Body of pancreas (tissue), 4 donors: ENCODE measurements at regions not wholly inside any gene's neighbourhood (a gene's known extent, or its start where the extent isn't known, plus 50 kb on each side); places are given as distances from the start of the nearest gene placed in this dataset.

ENCODE experiments used
- ATAC-seq: fragments of 150-250 bp; one replicate; pipeline ENCODE4 v1.9.1; 2016
- DNase-seq, 4 donors: peaks; one replicate each; pipeline ENCODE4 v3.0.0-alpha.2; 2019
- H3K27ac ChIP-seq, 4 donors: fragments of 200-600 bp; sonication (generic); 1 replicate in 3 of 4; 2 replicates in 1 of 4; pipeline versions ENCODE4 v1.5.1 to v1.6.1; 2016 to 2019; ENCODE audit warnings: mild to moderate bottlenecking in 1 of 4, mixed read lengths in 1 of 4, moderate library complexity in 1 of 4
- H3K27me3 ChIP-seq, 2 donors: fragments of 200-600 bp; sonication (generic); one replicate each; pipeline ENCODE4 v1.6.0; 2016; ENCODE audit warnings: mild to moderate bottlenecking in 1 of 2
- H3K36me3 ChIP-seq, 2 donors: fragments of 200-600 bp; sonication (generic); replicated peaks in 1 of 2; 2 replicates each; pipeline ENCODE4 v1.5.1; 2016; ENCODE audit warnings: low read depth in 2 of 2; ENCODE audit not compliant: insufficient read depth in 1 of 2
- H3K4me1 ChIP-seq: fragments of 200-600 bp; sonication (generic); one replicate; pipeline ENCODE4 v1.6.0; 2016
- H3K4me3 ChIP-seq, 2 donors: fragments of 200-600 bp; sonication (generic); 1 replicate in 1 of 2; 2 replicates in 1 of 2; pipeline ENCODE4 v1.5.1; 2016 to 2019
- H3K9me3 ChIP-seq, 3 donors: fragments of 200-600 bp; sonication (generic); 1 replicate in 2 of 3; 2 replicates in 1 of 3; pipeline ENCODE4 v1.5.1; 2016
- CTCF ChIP-seq, 7 experiments: fragments of 450-650 bp in 4 of 7; fragments of 200-600 bp in 3 of 7; sonication (generic) in 3 of 7; IDR thresholded peaks; one replicate each; pipeline ENCODE4 v1.5.1; 2016 to 2019; ENCODE audit warnings: antibody characterized with exemption in 7 of 7
- POLR2A ChIP-seq, 3 donors: fragments of 450-650 bp; IDR thresholded peaks; one replicate each; pipeline ENCODE4 v1.6.1; 2016; ENCODE audit warnings: antibody characterized with exemption in 3 of 3, mild to moderate bottlenecking in 2 of 3
- WGBS, 2 donors: methylation state at CpG; one replicate each; pipeline ENCODE4 v1.1.5; 2017; 5-methylcytosine and 5-hydroxymethylcytosine counted together
- intact Hi-C: fragments of 100-400 bp; cut with DNase I; formaldehyde crosslinking; loops from one replicate; pipeline ENCODE4 v1.15.1; 2023

- no peaks in the 10 kb centered on the region for H3K4me1 ChIP-seq
- 60 to 67% methylated on average over 2 of the region's 2 CpGs for WGBS, 2 donors
- no peak for ATAC-seq
- H3K27me3 ChIP-seq = no peaks in the 10 kb centered on the region
- intact Hi-C loops = no loop called here
- no peak overlapping the region for H3K4me3 ChIP-seq
- H3K36me3 ChIP-seq = no peaks in the 10 kb centered on the region
- H3K9me3 ChIP-seq = no peaks in the 10 kb centered on the region
- H3K27ac ChIP-seq = no peak overlapping the region
- TF ChIP-seq POLR2A (IDR thresholded peaks at IDR 0.05) (no peak), CTCF (IDR thresholded peaks at IDR 0.05) (no peak)
- DNase-seq = no peak
Measured at GRCh38 chr5:42879291-42879690, 67.6 kb upstream of the SELENOP start.

GRCh38 chr5:42878550-42878949 is 66.9 kb upstream of the SELENOP start:
- Histone ChIP-seq H3K4me1 (no peaks in the 10 kb centered on the region), H3K4me3 (no peak overlapping the region), H3K36me3 (no peaks in the 10 kb centered on the region), H3K27me3 (no peaks in the 10 kb centered on the region), H3K9me3 (no peaks in the 10 kb centered on the region), H3K27ac (no peak overlapping the region)
- intact Hi-C loops = no loop called here
- ATAC-seq (no peak), DNase-seq (no peak)
- WGBS, 2 donors = 45 to 54% methylated on average over 4 of the region's 4 CpGs
- no peak for TF ChIP-seq POLR2A (IDR thresholded peaks at IDR 0.05)
- TF ChIP-seq CTCF (IDR thresholded peaks at IDR 0.05) = no peak

GRCh38 chr5:42878041-42878440 is 66.3 kb upstream of the SELENOP start:
- Histone ChIP-seq H3K4me1 (no peaks in the 10 kb centered on the region), H3K4me3 (no peak overlapping the region), H3K27me3 (no peaks in the 10 kb centered on the region), H3K27ac (no peak overlapping the region), H3K9me3 (no peaks in the 10 kb centered on the region), H3K36me3 (no peaks in the 10 kb centered on the region)
- intact Hi-C loops = no loop called here
- DNase-seq (no peak), ATAC-seq (no peak)
- TF ChIP-seq POLR2A (IDR thresholded peaks at IDR 0.05) (no peak), CTCF (IDR thresholded peaks at IDR 0.05) (no peak)

GRCh38 chr5:42877431-42877830 is 65.7 kb upstream of the SELENOP start:
- ATAC-seq (no peak), DNase-seq (no peak)
- TF ChIP-seq POLR2A (IDR thresholded peaks at IDR 0.05) = no peak
- TF ChIP-seq CTCF (IDR thresholded peaks at IDR 0.05) = no peak
- no peaks in the 10 kb centered on the region for H3K9me3 ChIP-seq
- 76 to 84% methylated on average over 2 of the region's 2 CpGs for WGBS, 2 donors
- no peak overlapping the region for H3K27ac ChIP-seq
- H3K27me3 ChIP-seq = no peaks in the 10 kb centered on the region
- H3K36me3 ChIP-seq = no peaks in the 10 kb centered on the region
- H3K4me1 ChIP-seq = no peaks in the 10 kb centered on the region
- H3K4me3 ChIP-seq = no peak overlapping the region
- intact Hi-C loops = no loop called here

- intact Hi-C loops = no loop called here
- no peak for TF ChIP-seq CTCF (IDR thresholded peaks at IDR 0.05)
- TF ChIP-seq POLR2A (IDR thresholded peaks at IDR 0.05) = no peak
- DNase-seq = no peak
- Histone ChIP-seq H3K27me3 (no peaks in the 10 kb centered on the region), H3K36me3 (no peaks in the 10 kb centered on the region), H3K4me3 (no peak overlapping the region), H3K4me1 (no peaks in the 10 kb centered on the region), H3K9me3 (no peaks in the 10 kb centered on the region), H3K27ac (no peak overlapping the region)
- WGBS, 2 donors = 36 to 45% methylated on average over 4 of the region's 4 CpGs
- no peak for ATAC-seq
Measured at GRCh38 chr5:42876375-42876844, 64.7 kb upstream of the SELENOP start.
